SK-N-DZ (cell line): ENCODE measurements at regions not wholly inside any gene's neighbourhood (a gene's known extent, or its start where the extent isn't known, plus 50 kb on each side); places are given as distances from the start of the nearest gene placed in this dataset.

Experiments used
- DNase-seq: peaks from one replicate; pipeline ENCODE4 v3.0.0-alpha.2; 2015; ENCODE audit warnings: low spot score

DNA sequence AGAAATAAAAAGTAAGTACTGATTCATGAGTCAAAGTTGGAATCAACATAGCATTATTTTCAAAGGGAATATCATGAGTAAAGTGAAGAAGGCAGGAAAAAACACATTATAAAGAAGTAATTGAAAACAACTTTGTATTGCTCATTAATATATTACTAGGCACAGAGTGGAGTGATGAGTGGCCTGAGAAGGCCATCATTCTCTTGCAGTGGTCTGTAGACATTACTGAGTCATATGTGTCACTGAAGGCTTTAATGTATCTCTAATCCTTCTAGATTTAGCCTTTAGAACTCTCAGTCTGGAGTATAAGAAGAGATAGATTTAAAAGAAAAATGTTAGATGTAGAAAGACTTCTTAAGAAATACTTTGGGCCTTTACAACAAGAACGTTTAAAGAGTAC, 881.4 kb downstream of the DNAH5 start:
- DNase-seq = no peak

DNA sequence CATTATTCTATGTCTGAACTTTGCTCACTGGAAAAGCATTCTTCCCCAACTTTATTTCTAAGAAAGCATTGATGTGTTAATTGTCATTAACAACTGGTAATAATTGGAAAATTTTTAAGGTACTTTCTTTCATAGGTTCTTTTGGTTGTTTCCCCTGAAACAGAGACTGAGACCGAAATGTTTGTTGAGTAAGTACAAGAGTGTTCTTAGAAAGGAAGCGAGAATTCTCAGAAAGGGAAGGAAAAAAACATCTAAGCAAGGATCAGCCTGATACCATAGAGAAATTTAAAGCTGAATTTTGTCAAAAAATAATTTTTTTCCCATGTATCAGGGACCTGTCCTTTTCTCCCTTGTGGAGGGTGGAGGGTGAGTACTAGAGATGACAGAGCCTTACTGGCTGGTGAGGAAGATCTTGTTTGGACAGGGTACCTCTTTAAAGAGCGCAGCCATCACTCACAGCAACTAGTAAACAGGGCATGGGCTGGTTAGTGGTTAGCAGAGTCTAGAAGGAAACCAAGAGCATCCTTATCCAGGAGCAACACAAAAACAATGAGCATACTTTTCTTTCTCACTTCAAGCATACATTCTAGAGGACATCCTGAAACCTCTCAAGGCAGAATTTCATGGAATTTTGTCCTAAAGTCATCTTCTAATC, 898.5 kb downstream of the DNAH5 start:
- DNase-seq = no peak

DNA sequence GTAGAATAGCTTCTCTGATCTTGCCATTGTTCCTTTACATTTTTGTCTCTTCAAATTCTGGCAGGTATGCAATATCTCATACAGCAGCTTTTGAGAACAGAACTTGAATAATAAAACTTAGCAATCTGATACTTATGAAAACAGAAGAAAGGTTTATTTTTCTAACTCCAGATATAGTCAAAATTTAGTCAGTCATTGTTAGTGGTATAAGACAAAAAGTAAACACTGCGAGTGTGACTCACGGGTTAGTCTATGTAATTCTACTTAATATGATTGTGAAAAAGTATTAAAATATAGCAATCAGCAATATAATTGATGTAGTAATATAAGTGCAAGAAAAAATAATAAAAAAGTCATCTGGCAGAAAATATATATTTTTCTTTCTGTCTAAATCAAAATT, 910.4 kb downstream of the DNAH5 start:
- DNase-seq = no peak

DNA sequence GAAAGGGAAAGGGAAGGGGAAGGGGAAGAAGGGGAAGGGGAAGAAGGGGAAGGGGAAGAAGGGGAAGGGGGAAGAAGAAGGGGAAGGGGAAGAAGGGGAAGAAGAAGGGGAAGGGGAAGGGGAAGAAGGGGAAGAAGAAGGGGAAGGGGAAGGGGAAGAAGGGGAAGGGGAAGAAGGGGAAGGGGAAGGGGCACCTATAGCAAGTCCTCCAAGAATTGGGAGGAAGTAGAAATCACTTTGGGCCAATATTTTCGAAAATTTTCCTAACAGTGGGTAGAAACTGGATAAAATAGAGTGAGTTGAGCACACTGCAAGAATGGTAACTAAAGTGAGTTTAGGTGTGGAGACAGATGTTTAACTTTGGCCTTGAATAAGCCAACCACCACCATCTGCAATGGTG, 915.3 kb downstream of the DNAH5 start:
- DNase-seq = no peak

DNA sequence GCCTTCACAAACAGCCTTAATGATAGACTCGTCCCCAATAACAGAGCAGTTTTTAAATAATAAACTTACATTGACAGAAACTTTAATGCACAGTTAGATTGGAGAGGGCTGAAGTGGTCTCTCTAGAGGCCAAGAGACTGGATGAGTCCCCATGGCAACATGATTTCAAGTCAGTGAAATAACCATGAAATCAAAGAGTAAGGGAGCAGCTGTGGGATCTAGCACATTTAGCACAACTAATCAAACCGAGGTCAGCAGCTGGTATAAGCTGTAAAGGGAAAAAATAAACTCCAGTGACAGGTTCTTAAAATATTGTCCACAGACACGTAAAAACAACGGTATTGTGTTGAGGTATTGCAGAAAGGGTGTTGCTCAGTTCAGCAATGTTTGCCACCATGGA, 916.6 kb downstream of the DNAH5 start:
- no peak for DNase-seq

DNA sequence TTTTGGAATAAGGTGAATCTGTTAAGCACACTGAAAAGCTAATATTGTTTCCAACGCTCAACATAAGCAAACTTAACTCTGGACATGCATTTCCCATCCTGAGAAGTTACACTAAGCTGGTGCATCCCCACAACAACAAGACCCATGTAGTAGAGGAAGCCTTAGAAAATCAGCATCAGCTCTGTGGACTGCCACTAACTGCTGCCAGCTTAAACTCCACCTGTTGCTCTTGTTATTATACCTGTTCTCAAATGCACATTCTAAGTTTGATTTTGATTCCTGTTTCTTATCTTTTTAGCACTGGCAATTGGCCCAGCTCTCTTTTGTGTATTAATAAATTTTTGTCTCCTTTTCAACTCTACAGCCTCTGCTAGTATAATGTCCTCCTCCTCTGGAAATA, 924.8 kb downstream of the DNAH5 start:
- no peak for DNase-seq

DNA sequence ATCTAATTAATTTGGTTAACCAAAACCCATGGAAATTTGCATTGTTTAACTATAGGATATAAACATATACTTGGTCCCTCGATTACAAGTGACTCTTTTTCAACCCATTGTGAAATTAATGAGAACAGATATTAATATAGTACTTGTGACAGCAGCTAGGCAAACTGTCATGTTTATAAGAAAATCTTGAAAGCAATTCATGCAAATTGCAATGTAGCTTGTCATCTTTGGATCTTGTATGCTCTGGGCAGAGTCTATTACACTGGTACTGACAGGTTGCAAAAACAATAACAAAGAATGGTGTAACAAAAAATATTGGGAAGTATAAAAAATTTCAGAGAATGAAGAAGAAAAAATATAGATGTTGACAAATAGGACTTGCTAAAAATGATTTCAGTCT, 941.0 kb downstream of the DNAH5 start:
- no peak for DNase-seq

DNA sequence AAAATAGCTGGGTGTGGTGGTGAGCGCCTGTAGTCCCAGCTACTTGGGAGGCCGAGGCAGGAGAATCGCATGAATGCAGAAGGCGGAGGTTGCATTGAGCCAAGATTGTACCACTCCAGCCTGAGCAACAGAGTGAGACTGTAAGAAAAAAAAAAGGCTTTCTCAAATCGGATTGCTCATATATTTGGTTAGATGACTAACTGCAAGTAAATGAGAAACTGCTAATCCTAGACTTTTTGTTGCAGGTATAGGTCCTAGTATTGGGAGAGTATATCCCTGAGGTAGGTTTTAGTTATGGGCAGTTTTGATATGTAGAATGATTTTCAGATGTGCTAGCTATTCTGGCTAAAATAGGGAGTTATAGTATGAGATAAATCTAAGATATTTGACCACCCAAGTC, 944.8 kb downstream of the DNAH5 start:
- DNase-seq = no peak

DNA sequence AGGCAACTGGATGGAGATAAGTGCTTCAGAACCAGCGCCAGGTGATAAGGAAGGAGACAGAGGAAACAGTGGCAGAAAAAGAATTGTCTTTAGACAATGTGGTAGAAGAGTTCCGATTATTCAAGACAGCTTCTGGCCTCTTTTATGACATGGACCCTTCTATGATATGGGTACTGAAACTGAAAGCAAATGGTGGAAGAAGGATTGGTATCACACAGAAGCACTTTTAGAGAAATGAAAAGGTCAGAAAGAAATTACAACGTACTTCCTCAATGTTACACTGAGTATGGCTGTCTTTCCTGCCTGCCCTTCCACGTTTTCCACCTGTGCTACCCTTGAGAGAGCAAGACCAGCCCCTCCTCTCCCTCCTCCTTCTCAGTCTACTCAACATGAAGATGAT, 959.3 kb downstream of the DNAH5 start:
- no peak for DNase-seq

DNA sequence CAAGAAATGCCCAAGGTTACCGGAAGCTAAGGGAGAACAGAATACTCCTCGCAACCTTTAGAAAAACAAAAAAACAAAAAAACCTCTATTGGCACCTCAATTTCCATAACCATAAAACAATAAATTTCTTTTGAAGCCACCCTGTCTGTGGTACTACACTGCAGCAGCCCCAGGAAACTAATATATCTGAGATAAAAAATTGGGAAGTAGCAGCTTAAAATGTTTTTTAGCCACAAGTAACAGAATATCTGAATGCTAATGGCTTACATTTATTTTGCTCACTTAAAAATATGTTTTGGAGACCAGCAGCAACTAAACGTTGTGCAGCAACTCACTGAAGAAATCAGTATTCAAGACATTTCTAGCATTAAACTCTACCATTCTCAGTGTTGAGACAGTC, 969.6 kb downstream of the DNAH5 start:
- no peak for DNase-seq

DNA sequence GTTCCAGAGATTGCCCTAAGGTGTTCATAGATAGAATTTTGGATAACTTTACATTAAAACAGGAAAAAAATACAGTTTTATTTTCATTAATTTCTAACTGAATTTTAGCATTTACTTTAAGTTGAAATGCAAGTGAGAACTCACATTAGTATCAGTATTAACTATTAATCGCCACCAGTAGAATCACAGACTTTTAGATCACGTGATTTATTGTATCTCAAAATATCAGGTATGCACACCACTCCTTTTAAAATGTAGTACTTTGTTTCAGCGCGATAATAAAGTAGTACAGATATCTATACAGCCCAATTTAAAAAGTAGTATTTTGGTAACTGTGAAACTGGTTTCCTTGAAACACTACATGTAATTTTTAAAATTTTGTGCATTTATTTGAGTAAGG, 978.7 kb downstream of the DNAH5 start:
- no peak for DNase-seq

DNA sequence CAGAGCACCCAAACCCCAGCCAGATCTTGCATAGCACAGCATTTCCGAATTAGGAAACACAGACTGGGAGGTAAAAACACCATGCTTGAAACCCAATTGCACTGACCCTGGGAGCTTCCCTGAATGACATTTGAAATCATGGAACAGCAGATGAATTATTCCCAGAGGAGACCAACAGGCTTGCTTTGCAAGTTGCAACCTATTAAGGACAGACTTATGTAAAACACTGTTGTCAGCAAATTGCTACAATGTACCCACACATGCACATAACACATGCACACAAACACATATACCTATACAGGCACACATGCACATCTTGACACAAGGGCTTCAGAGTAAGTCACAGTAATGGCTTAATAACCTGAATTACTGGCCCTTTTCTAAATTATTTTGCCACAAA, 984.8 kb downstream of the DNAH5 start:
- no peak for DNase-seq

DNA sequence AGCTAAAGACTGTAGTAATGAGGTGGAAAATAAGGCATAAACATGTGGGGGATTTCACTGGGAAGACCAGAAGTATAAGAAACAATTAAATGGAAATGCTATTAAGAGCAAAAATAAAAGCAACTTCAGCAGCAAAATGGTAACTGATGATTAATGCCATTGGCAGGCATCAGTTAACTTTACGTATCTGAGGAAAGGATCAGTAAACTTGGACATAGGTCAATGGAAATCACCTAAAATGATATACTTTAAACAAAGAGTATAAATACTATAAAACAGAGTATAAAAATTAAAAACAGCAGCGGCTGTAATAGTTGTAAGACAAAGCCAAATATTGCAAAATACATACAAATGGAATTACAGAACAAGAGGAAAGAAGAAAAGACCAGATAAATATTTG, 992.1 kb downstream of the DNAH5 start:
- DNase-seq = no peak

DNA sequence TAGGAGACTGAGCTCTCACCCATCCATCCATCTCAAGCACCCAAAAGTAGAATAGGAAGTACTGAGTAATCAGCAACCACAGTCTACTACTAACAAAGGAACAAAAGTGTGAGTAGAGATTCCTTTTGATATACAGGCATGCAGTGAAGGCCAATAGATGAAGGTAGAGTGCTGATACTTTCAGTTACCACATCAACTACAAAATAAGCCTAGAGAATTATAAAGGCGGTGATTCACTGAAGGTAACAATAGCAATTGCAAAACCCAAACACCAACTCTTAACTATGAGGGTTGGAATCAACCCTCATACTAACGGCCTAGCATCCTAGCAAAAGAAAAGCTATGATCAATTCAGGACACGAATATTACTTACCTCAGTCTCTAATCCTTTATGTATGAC, 992.6 kb downstream of the DNAH5 start:
- no peak for DNase-seq

DNA sequence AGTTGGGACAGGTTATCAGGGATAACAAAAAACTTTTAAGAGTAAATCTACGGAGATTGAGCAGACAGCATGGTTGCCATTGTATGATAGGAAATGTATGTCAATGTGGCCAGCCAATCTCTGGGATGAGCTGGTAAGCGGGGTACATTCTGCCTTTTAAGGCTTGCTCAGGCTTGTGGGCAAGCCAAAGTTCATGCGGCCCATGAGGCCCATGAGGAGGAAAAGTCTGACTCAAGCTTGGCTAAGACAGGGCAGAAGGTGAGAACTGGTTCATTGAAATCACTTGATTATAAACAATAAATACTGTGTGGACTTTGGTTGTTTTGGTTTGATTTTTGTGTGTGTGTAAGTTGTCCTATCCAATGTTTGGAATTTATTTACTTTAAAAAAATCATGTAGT, 997.1 kb downstream of the DNAH5 start:
- DNase-seq = no peak

DNA sequence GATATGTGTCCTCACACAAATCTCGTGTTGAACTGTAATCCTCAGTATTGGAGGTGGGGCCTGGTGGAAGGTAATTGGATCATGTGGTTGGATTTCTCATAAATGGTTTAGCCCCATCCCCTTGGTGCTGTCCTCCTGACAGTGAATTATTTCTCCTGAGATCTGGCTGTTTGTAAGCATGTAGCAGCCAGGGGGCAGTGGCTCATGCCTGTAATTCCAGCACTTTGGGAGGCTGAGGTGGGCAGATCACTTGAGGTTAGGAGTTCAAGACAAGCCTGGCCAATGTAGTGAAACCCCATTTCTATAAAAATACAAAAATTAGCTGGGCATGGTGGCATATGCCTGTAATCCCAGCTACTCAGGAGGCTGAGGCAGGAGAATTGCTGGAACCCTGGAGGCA, 999.0 kb downstream of the DNAH5 start:
- peak; percentile 26 for DNase-seq

DNA sequence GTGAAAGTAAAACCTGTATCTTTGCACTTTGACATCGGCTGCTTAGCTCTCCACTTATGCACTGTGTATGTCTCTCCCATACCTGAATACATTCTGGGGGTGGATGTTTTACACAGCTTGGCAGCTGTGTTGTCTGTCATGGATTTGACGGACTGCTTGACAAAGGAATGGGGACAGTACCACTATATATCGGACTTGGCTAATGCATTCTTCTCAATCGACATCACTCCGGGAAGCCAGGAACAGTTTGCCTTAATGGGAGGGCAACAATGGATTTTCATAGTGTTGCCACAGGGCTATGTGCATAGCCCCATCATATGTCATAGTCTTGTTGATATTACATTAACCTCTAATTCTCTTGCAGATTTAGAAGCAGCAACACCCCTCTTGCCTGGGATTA, 1008.3 kb downstream of the DNAH5 start:
- no peak for DNase-seq

DNA sequence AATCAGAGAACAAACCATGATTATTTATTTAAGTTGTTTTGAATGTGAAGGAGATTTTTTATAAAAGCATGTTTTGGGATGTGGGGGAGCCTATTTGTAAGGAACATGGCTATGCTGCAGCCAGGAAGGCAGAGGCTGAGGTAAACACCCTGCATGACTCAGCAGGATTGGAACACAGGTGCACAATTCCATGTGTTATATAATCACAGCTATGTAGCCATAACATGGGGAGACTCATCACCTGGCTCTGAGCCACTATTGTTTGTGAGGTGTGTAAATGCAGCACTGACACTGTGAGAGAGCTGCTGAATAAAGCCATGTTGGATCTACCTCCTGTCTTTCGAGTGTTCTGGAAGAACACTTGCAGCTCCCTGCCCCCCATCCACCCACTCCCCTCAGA, 1009.8 kb downstream of the DNAH5 start:
- no peak for DNase-seq

DNA sequence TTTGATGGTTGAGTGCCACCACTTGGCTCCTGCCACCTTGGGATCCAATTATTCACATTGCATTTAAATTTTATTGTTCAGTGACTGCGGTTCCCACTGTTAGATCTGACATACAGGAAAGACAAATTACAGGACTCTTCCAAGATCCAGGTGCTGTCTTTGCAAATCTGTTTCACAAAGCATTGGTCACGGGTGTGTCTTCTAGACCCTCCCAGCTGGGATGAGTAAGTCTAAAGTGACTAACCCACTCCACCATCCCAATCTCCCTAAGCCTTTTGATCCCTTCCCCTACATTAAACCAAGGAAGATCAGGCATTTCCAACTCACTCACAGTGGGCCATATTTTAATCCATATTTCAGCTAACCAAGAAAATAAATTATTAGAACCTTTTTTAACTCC, 1016.3 kb upstream of the CTNND2 start:
- no peak for DNase-seq

DNA sequence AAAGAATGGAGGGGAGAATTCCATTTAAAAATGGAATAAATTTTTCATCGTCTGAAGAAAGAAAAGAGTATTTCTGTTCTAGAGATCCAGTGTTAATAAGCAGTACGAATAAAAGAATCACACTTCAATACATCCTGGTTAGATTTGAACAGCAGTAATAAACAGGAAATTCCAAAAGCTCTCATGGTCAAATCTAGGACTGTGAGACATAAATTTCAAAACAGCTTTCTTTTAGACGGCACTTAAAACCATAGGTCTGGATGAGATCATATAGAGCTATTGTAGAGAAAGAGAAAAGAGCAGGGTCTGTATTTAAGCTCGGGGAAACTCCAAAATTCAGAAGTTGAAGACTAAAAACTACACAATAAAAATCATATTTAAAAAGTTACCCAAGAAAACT, 1006.9 kb upstream of the CTNND2 start:
- DNase-seq = no peak

DNA sequence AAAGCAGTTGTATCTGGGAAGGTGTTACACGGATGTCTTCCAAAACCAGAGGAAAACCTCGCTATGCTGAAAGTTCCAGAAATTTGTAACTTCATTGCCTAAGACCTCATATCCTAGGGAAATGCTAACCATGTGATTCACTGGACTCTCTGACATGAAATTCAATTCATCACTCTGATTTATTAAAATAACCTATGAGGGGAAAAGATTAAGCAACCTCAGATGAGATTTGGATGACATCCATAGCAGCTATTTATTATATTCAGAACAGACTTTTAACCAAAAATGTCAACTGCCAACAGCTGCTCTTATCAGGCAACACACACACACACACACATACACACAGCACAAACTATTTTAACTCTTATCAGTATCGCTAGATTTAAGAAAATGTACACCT, 1006.4 kb upstream of the CTNND2 start:
- DNase-seq = no peak

DNA sequence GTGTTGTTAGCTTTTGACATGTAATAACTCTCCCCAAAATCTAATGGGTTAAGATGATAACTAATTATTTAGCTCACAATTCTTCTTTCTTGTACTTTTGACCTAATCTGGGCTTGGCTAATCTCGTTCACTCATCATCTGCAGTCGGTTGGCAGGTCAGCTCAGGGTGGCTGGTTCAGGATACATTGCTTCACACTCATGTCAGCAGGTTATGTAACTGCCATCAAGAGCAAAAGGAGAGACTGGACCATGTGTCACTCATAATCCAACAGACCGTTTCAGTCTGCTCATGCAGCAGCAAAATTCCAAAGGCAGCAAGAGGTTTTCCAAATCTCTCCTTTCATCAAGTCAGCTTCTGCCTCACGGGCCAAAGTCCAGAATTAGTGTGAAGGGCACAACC, 998.4 kb upstream of the CTNND2 start:
- DNase-seq = no peak

DNA sequence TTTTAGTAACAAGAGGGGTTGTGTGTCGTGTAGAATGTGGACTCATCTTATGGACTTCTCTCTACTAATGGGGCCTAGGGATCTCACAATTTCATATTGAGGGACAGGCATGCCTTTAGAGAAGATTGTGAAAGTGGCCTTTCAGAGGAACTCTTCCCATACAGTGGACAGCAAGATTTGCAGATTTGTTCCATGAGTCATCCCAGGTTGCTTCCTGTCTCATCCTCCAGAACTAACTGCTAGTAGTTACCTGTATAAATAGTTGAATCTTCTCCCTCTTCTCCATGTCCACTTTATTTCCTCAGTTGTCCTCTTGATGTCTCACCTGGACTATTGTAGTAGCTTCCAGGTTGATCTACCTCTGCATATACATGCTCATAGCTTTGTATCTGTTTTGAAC, 997.5 kb upstream of the CTNND2 start:
- DNase-seq = no peak

DNA sequence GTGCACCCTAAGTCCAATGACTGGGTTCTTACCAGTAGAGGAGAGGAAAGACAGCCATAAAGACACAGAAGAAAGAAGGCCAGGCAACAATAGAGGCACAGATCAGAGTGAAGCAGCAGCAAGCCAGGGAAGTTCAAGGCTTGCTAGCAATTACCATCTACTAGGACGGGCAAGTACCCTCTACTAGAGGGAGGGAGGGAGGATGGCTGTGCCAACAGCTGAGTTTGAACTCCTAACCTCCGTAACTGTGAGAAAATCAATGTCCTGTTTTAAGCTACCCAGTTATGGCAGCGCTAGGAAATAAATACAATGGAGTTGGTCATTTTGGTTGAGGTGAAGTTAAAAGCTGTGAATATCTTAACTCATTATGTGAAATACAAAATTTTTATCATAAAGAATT, 991.8 kb upstream of the CTNND2 start:
- DNase-seq = no peak

DNA sequence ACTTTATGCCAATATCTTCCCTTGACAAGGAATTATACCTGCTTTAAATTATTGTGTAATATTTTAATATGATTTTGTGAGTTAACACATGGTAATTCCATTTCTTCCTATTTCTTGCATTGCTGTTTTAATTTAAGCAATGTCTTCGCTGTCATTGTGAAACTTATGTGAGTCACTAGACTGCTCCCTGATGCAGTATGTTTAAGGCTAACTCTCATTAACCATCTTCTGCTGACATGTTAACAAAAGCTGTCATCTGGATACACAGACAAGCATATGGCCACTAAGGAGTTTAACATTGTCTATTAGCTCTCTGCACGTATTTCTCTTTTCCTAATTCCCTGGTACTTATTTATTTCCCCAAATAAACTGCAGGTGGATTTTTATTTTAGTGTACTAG, 980.8 kb upstream of the CTNND2 start:
- DNase-seq = no peak
